Mesendoderm (in vitro differentiated cells): ENCODE measurements at regions not wholly inside any gene's neighbourhood (a gene's known extent, or its start where the extent isn't known, plus 50 kb on each side); places are given as distances from the start of the nearest gene placed in this dataset.
"Not testable (repeated sequence)": the region's sequence is repeated elsewhere in the genome, so short reads cannot be mapped to it uniquely, and the experiment has no call there.

Experiments used
- DNase-seq: peaks from one replicate; pipeline ENCODE4 v3.0.0; 2013
- H2AK5ac ChIP-seq: 2 replicates; pipeline ENCODE4 v1.6.1; 2013; ENCODE audit warnings: low read length, inconsistent platforms
- H2BK120ac ChIP-seq: 2 replicates; pipeline ENCODE4 v1.6.1; 2013; ENCODE audit warnings: low read depth, mild to moderate bottlenecking, low read length, moderate library complexity, mixed read lengths
- H2BK15ac ChIP-seq: replicated peaks from 2 replicates; pipeline ENCODE4 v1.6.1; 2013; ENCODE audit warnings: low read depth, mild to moderate bottlenecking, moderate library complexity
- H2BK5ac ChIP-seq: 2 replicates; pipeline ENCODE4 v1.6.1; 2013; ENCODE audit warnings: low read length, inconsistent platforms
- H3K18ac ChIP-seq: 2 replicates; pipeline ENCODE4 v1.6.1; 2013; ENCODE audit warnings: mild to moderate bottlenecking, low read length, mixed read lengths
- H3K23ac ChIP-seq: one replicate; pipeline ENCODE4 v1.6.1; 2013; ENCODE audit warnings: low read length
- H3K27ac ChIP-seq: 2 replicates; pipeline ENCODE4 v1.5.1; 2013; ENCODE audit warnings: low read depth, mild to moderate bottlenecking, inconsistent platforms, low read length, moderate library complexity
- H3K27me3 ChIP-seq: 2 replicates; pipeline ENCODE4 v1.6.1; 2013; ENCODE audit warnings: low read length, control low read depth, mild to moderate bottlenecking, inconsistent platforms; ENCODE audit not compliant: insufficient read depth, poor library complexity
- H3K36me3 ChIP-seq: 2 replicates; pipeline ENCODE4 v1.6.1; 2013; ENCODE audit warnings: low read length, inconsistent platforms; ENCODE audit not compliant: control insufficient read depth, insufficient read depth
- H3K4ac ChIP-seq: one replicate; pipeline ENCODE4 v1.6.1; 2013; ENCODE audit warnings: low read depth, mild to moderate bottlenecking, low read length, moderate library complexity
- H3K4me1 ChIP-seq: 2 replicates; pipeline ENCODE4 v1.6.1; 2013; ENCODE audit warnings: low read depth, low read length, inconsistent platforms; ENCODE audit not compliant: control insufficient read depth
- H3K4me2 ChIP-seq: 2 replicates; pipeline ENCODE4 v1.6.1; 2013; ENCODE audit warnings: low read length
- H3K4me3 ChIP-seq: 2 replicates; pipeline ENCODE4 v1.5.1; 2013; ENCODE audit warnings: mild to moderate bottlenecking, low read length
- H3K56ac ChIP-seq: one replicate; pipeline ENCODE4 v1.6.1; 2013; ENCODE audit warnings: low read length
- H3K79me1 ChIP-seq: 2 replicates; pipeline ENCODE4 v1.6.1; 2013; ENCODE audit warnings: low read length, inconsistent platforms
- H3K79me2 ChIP-seq: 2 replicates; pipeline ENCODE4 v1.6.1; 2013; ENCODE audit warnings: mild to moderate bottlenecking, low read length; ENCODE audit not compliant: control insufficient read depth, insufficient read depth
- H3K9ac ChIP-seq: 2 replicates; pipeline ENCODE4 v1.6.1; 2013; ENCODE audit warnings: low read length, inconsistent platforms
- H4K5ac ChIP-seq: one replicate; pipeline ENCODE4 v1.6.1; 2013; ENCODE audit warnings: low read length
- H4K8ac ChIP-seq: one replicate; pipeline ENCODE4 v1.6.1; 2013; ENCODE audit warnings: low read depth, mild to moderate bottlenecking, control low read depth, low read length, moderate library complexity
- WGBS: extraction: QIAGEN DNeasy Blood & Tissue Kit; methylation state at CpG from one replicate; pipeline ENCODE4 v1.1.7; 2013; ENCODE audit warnings: low lambda C conversion rate, missing lambda C conversion rate; ENCODE audit not compliant: insufficient coverage; ENCODE audit errors: extremely low coverage; 5-methylcytosine and 5-hydroxymethylcytosine counted together

- not testable (repeated sequence) for H3K79me2 ChIP-seq, H2BK15ac ChIP-seq, DNase-seq, H3K4me3 ChIP-seq, H3K4ac ChIP-seq, H3K4me2 ChIP-seq, H4K8ac ChIP-seq, H2BK120ac ChIP-seq, H3K9ac ChIP-seq, H3K27ac ChIP-seq, H3K23ac ChIP-seq, H3K18ac ChIP-seq, H2BK5ac ChIP-seq, H3K4me1 ChIP-seq, H3K36me3 ChIP-seq, H3K79me1 ChIP-seq, H3K27me3 ChIP-seq, H3K56ac ChIP-seq, H4K5ac ChIP-seq, H2AK5ac ChIP-seq
- WGBS, result no CpG with 5 or more reads among the region's 23 CpGs
Measured at GRCh38 chr5:56295311-56295710, 62.2 kb upstream of the ANKRD55 start.

GRCh38 chr5:56294354-56294753 is 61.2 kb upstream of the ANKRD55 start:
- no peaks in the 10 kb centered on the region for H3K79me2 ChIP-seq

GRCh38 chr5:56292874-56293273 is 59.7 kb upstream of the ANKRD55 start:
- H3K23ac ChIP-seq, H3K27ac ChIP-seq, H3K4me1 ChIP-seq, H3K56ac ChIP-seq, H3K79me2 ChIP-seq, H3K36me3 ChIP-seq, H2AK5ac ChIP-seq, H4K5ac ChIP-seq, H3K4ac ChIP-seq, H3K4me2 ChIP-seq, H3K4me3 ChIP-seq, H3K79me1 ChIP-seq, H2BK120ac ChIP-seq, DNase-seq, H3K27me3 ChIP-seq, H4K8ac ChIP-seq, H2BK5ac ChIP-seq, H3K9ac ChIP-seq, H2BK15ac ChIP-seq, H3K18ac ChIP-seq: not testable (repeated sequence)
- no CpG with 5 or more reads among the region's 2 CpGs for WGBS

More at GRCh38 chr5:56294354-56294753, 61.2 kb upstream of the ANKRD55 start:
- Histone ChIP-seq H2BK5ac (no peak overlapping the region), H3K4me2 (no peak overlapping the region), H2BK120ac (no peak overlapping the region), H2AK5ac (no peak overlapping the region), H3K23ac (no peak overlapping the region), H3K4ac (no peak overlapping the region), H3K27me3 (no peaks in the 10 kb centered on the region), H3K56ac (no peak overlapping the region), H3K4me3 (no peak overlapping the region), H3K18ac (no peak overlapping the region), H4K5ac (no peak overlapping the region), H3K4me1 (no peaks in the 10 kb centered on the region), H3K9ac (no peak overlapping the region), H3K36me3 (no peaks in the 10 kb centered on the region), H3K79me1 (no peaks in the 10 kb centered on the region), H3K27ac (no peak overlapping the region), H2BK15ac (no peak overlapping the region), H4K8ac (no peak overlapping the region)
- no CpG with 5 or more reads among the region's 2 CpGs for WGBS
- no peak for DNase-seq

- H3K4ac ChIP-seq, result no peak overlapping the region
- no peak overlapping the region for H2BK5ac ChIP-seq
Measured at GRCh38 chr5:56291661-56292374, 58.7 kb upstream of the ANKRD55 start.

GRCh38 chr5:56291079-56291643 is 58.0 kb upstream of the ANKRD55 start:
- no peak overlapping the region for H2BK15ac ChIP-seq
- H3K36me3 ChIP-seq, result no peaks in the 10 kb centered on the region
- H3K4me1 ChIP-seq, result no peaks in the 10 kb centered on the region
- no peaks in the 10 kb centered on the region for H3K27me3 ChIP-seq
- no peak overlapping the region for H3K4me2 ChIP-seq
- no peak overlapping the region for H3K4me3 ChIP-seq
- no peak overlapping the region for H3K9ac ChIP-seq
- no peaks in the 10 kb centered on the region for H3K79me1 ChIP-seq
- no peak overlapping the region for H3K4ac ChIP-seq
- no CpG with 5 or more reads among the region's 1 CpG for WGBS
- no peak overlapping the region for H3K56ac ChIP-seq
- H4K5ac ChIP-seq, result no peak overlapping the region
- no peak overlapping the region for H2AK5ac ChIP-seq
- H2BK120ac ChIP-seq, result no peak overlapping the region
- no peaks in the 10 kb centered on the region for H3K79me2 ChIP-seq
- H4K8ac ChIP-seq, result no peak overlapping the region
- no peak overlapping the region for H3K27ac ChIP-seq
- H2BK5ac ChIP-seq, result no peak overlapping the region
- H3K18ac ChIP-seq, result no peak overlapping the region
- no peak overlapping the region for H3K23ac ChIP-seq
- no peak for DNase-seq

More at GRCh38 chr5:56291661-56292374, 58.7 kb upstream of the ANKRD55 start:
- no peak overlapping the region for H2AK5ac ChIP-seq
- H3K18ac ChIP-seq, result no peak overlapping the region
- H4K5ac ChIP-seq, result no peak overlapping the region
- H3K79me1 ChIP-seq, result no peaks in the 10 kb centered on the region
- no peaks in the 10 kb centered on the region for H3K36me3 ChIP-seq
- no peak overlapping the region for H3K56ac ChIP-seq
- DNase-seq, result no peak
- no peak overlapping the region for H2BK120ac ChIP-seq
- H3K79me2 ChIP-seq, result no peaks in the 10 kb centered on the region
- no CpG with 5 or more reads among the region's 3 CpGs for WGBS
- no peak overlapping the region for H3K9ac ChIP-seq
- no peak overlapping the region for H3K27ac ChIP-seq
- no peak overlapping the region for H3K4me3 ChIP-seq
- H3K4me1 ChIP-seq, result no peaks in the 10 kb centered on the region
- H3K23ac ChIP-seq, result no peak overlapping the region
- H3K27me3 ChIP-seq, result no peaks in the 10 kb centered on the region
- no peak overlapping the region for H2BK15ac ChIP-seq
- H4K8ac ChIP-seq, result no peak overlapping the region
- H3K4me2 ChIP-seq, result no peak overlapping the region
